ENCODE measurements at regions not wholly inside any gene's neighbourhood (a gene's known extent, or its start where the extent isn't known, plus 50 kb on each side); places are given as distances from the start of the nearest gene placed in this dataset.

DNA sequence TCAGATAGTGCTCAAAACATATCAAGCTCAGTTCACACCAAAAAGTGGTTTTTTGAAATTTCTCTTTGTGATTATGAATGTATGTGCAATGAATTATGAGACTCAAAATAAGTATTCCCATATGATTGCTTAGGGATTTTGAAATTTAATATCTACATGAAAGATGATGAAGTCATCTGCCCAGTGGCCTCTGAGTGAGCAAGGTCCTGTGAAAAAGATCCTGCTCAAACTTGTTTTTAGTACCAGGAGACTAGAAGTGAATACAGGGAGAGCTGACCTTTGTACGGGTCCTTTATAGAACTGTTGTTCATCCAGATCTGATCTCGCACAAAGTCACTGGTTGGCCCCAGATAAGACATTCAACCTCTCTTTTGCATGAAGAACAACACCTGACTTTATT lies 151.9 kb upstream of the MAF start:
- H3K4me3 Mint-ChIP-seq, result no peak overlapping the region
- peaks cover 13% of the 10 kb centered on the region for H3K9me3 Mint-ChIP-seq
- peaks cover 31% of the 10 kb centered on the region for H3K4me1 Mint-ChIP-seq (ENCODE audit: low read depth)
- no peak for DNase-seq (ENCODE audit: low spot score)
- peaks cover 4% of the 10 kb centered on the region for H3K27me3 Mint-ChIP-seq (ENCODE audit: insufficient read depth)
- H3K36me3 Mint-ChIP-seq (ENCODE audit: low read depth), result peaks cover 4% of the 10 kb centered on the region
- no peak overlapping the region for H3K27ac Mint-ChIP-seq
- intact Hi-C loops (cut with micrococcal nuclease), result no loop called here

DNA sequence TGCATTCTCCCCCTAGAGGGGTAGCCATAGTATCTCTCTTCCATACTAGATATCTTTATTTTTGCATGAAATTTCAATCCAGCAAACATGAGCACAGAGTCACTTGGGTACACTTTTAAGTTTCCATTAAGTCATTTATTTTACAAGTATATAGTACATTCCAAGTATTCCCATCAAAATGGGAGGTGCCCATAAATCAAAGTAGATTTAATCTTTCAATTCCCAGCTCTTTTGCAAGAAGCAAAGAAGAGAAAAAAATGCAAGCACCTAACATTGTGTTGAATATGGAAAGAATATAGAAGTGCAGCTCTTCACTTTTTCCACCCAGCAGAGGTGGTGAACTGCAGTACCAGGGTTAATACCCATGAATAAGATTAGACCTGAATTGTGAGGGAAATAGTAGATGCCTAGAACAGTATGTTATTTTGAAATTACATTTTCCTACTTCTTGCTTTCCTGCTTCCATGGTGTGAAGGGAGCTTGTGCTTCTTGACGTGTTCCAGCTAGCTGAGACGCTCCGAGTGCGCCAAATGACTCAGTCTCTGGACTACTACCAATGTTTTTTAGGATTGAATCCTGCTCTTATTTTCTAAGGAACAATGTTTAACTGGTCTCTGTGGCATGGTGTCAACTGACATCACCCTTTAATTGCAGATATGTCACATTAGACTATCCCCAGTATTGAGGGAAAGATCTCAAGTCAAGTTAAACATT lies 151.1 kb upstream of the MAF start:
- H3K4me1 Mint-ChIP-seq (ENCODE audit: low read depth), result peaks cover 24% of the 10 kb centered on the region
- H3K27me3 Mint-ChIP-seq (ENCODE audit: insufficient read depth), result peaks cover 6% of the 10 kb centered on the region
- DNase-seq (ENCODE audit: low spot score), result no peak
- no peak overlapping the region for H3K4me3 Mint-ChIP-seq
- intact Hi-C loops (cut with micrococcal nuclease), result no loop called here
- H3K36me3 Mint-ChIP-seq (ENCODE audit: low read depth), result peaks cover 3% of the 10 kb centered on the region
- H3K27ac Mint-ChIP-seq, result no peak overlapping the region
- peaks cover 7% of the 10 kb centered on the region for H3K9me3 Mint-ChIP-seq

DNA sequence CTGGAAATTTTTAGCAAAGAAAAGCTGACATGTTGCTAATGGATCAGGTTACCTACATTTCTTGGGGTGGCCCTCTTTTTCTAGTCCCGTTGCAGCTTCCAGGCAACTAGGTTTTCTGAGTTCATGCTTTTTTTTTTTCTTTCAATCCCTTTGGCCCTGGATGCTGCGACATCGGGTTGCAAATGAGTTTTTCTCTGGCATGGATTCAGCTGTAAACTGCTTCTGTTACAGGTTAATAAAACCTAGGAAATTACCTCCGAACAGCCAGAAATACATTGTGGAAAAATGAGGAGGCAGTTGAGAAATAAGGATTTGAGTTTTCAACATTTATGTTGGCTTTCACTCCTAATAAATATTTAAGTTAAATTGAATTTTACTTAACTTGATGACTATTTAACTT lies 149.8 kb upstream of the MAF start:
- DNase-seq (ENCODE audit: low spot score), result no peak
- Mint-ChIP-seq H3K4me1 (ENCODE audit: low read depth) (peaks cover 17% of the 10 kb centered on the region), H3K4me3 (no peak overlapping the region), H3K27ac (no peak overlapping the region), H3K36me3 (ENCODE audit: low read depth) (peaks cover 3% of the 10 kb centered on the region), H3K27me3 (ENCODE audit: insufficient read depth) (peaks cover 4% of the 10 kb centered on the region), H3K9me3 (peaks cover 7% of the 10 kb centered on the region)
- intact Hi-C loops (cut with micrococcal nuclease), result no loop called here

DNA sequence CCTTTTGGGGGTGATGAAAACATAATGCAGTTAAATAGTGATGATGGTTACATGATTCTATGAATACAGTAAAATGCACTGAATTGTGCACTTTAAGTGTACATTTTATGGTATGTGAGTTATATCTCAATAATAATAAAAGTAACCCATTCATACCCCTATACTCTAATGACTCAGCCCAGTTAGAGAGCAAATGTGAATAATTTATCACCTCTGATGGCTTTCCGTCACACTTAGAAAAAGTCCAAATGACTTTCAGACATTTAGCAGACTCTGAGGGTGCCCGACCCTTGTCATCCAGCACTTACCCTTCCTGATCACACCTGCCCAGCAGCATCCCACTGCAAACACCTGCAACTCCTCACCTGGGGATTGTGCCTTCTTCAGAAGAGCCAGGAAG lies 148.1 kb upstream of the MAF start:
- Mint-ChIP-seq H3K9me3 (peaks cover 7% of the 10 kb centered on the region), H3K4me3 (no peak overlapping the region), H3K27me3 (ENCODE audit: insufficient read depth) (peaks cover 4% of the 10 kb centered on the region), H3K36me3 (ENCODE audit: low read depth) (peaks cover 3% of the 10 kb centered on the region), H3K27ac (no peak overlapping the region), H3K4me1 (ENCODE audit: low read depth) (peaks cover under 1% of the 10 kb centered on the region)
- no peak for DNase-seq (ENCODE audit: low spot score)
- intact Hi-C loops (cut with micrococcal nuclease), result no loop called here

DNA sequence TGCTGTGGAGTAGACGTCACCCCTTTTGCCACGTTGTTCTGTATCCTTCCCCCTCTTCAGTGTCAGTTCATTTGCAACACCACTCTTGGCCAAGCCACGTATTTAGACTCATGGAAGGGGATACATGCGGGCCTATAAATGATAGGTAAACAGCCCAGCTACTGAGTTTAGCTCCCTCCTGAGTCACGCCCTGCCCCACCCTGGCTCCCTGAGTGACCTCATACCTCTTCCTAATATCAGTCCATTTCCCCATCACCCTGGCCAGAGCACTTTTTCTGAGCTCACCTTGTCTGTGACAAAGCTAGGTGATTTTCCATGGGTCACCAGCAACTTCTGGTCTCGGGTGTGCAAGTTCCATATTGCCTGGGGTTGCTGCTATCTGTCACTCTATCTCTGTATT lies 147.2 kb upstream of the MAF start:
- H3K4me3 Mint-ChIP-seq, result no peak overlapping the region
- peaks cover 3% of the 10 kb centered on the region for H3K36me3 Mint-ChIP-seq (ENCODE audit: low read depth)
- no peak for DNase-seq (ENCODE audit: low spot score)
- H3K27ac Mint-ChIP-seq, result no peak overlapping the region
- no peaks in the 10 kb centered on the region for H3K4me1 Mint-ChIP-seq (ENCODE audit: low read depth)
- intact Hi-C loops (cut with micrococcal nuclease), result no loop called here
- H3K27me3 Mint-ChIP-seq (ENCODE audit: insufficient read depth), result peaks cover 4% of the 10 kb centered on the region
- H3K9me3 Mint-ChIP-seq, result peaks cover 7% of the 10 kb centered on the region

- Mint-ChIP-seq H3K27ac (no peak overlapping the region), H3K4me3 (no peak overlapping the region), H3K4me1 (ENCODE audit: low read depth) (no peaks in the 10 kb centered on the region), H3K27me3 (ENCODE audit: insufficient read depth) (no peaks in the 10 kb centered on the region), H3K36me3 (ENCODE audit: low read depth) (no peaks in the 10 kb centered on the region), H3K9me3 (peaks cover 3% of the 10 kb centered on the region)
- intact Hi-C loops (cut with micrococcal nuclease), result no loop called here
- no peak for DNase-seq (ENCODE audit: low spot score)
Observed at GRCh38 chr16:79740252-79740651, 139.7 kb upstream of the MAF start.

- Mint-ChIP-seq H3K9me3 (peaks cover 15% of the 10 kb centered on the region), H3K4me1 (ENCODE audit: low read depth) (no peaks in the 10 kb centered on the region), H3K27ac (no peak overlapping the region), H3K36me3 (ENCODE audit: low read depth) (no peaks in the 10 kb centered on the region), H3K27me3 (ENCODE audit: insufficient read depth) (peaks cover 6% of the 10 kb centered on the region), H3K4me3 (no peak overlapping the region)
- intact Hi-C loops (cut with micrococcal nuclease), result no loop called here
- DNase-seq (ENCODE audit: low spot score), result no peak
Observed at GRCh38 chr16:79735271-79735670, 134.7 kb upstream of the MAF start.

DNA sequence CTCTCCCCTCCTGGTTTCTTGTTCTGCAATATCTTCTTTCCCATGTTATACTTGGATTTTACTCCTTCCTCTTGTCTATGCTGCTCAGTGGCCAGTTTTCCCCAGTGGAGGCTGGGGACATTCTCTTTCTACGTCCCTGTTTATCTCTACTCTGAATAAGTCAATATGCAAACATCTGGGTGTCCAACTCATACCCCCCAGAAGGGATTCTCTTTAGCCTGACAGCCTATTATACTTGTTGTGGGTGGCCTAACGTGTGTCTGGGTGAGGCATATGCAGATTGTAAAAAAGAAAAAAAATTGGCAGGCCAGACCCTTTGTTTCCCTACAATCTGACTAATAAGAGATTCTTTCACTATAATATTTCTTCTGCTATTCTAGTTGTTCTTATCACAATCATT lies 134.2 kb upstream of the MAF start:
- DNase-seq (ENCODE audit: low spot score), result no peak
- H3K4me1 Mint-ChIP-seq (ENCODE audit: low read depth), result no peaks in the 10 kb centered on the region
- no peak overlapping the region for H3K27ac Mint-ChIP-seq
- H3K27me3 Mint-ChIP-seq (ENCODE audit: insufficient read depth), result peaks cover 6% of the 10 kb centered on the region
- H3K9me3 Mint-ChIP-seq, result peaks cover 15% of the 10 kb centered on the region
- intact Hi-C loops (cut with micrococcal nuclease), result no loop called here
- no peak overlapping the region for H3K4me3 Mint-ChIP-seq
- H3K36me3 Mint-ChIP-seq (ENCODE audit: low read depth), result no peaks in the 10 kb centered on the region

DNA sequence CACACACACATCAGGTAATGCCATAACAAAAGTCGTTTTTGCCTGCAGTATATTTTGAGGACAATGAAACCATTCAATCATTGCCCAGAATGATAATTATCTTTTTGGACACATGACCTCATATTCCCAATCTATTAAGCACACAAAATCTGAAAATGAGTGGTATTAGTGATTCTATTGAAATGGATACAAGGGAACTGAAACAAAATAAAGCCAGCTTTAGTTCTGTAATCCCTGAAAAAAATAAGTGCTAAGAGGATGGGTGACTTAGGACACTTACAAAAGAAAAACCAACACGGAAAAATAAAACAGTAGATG lies 128.3 kb upstream of the MAF start:
- DNase-seq (ENCODE audit: low spot score), result no peak
- Mint-ChIP-seq H3K27me3 (ENCODE audit: insufficient read depth) (peaks cover 1% of the 10 kb centered on the region), H3K36me3 (ENCODE audit: low read depth) (peaks cover 1% of the 10 kb centered on the region), H3K9me3 (peaks cover 15% of the 10 kb centered on the region), H3K4me1 (ENCODE audit: low read depth) (no peaks in the 10 kb centered on the region), H3K4me3 (no peak overlapping the region), H3K27ac (no peak overlapping the region)
- intact Hi-C loops (cut with micrococcal nuclease), result no loop called here

GRCh38 chr16:79728048-79728922 lies 127.7 kb upstream of the MAF start:
- Mint-ChIP-seq H3K4me3 (no peak overlapping the region), H3K36me3 (ENCODE audit: low read depth) (peaks cover 3% of the 10 kb centered on the region), H3K9me3 (peaks cover 18% of the 10 kb centered on the region), H3K27ac (no peak overlapping the region), H3K27me3 (ENCODE audit: insufficient read depth) (no peaks in the 10 kb centered on the region), H3K4me1 (ENCODE audit: low read depth) (no peaks in the 10 kb centered on the region)
- intact Hi-C loops (cut with micrococcal nuclease), result no loop called here
- DNase-seq (ENCODE audit: low spot score), result no peak

GRCh38 chr16:79726902-79727301 lies 126.4 kb upstream of the MAF start:
- intact Hi-C loops (cut with micrococcal nuclease), result no loop called here
- H3K9me3 Mint-ChIP-seq, result peaks cover 28% of the 10 kb centered on the region
- DNase-seq (ENCODE audit: low spot score), result no peak
- no peaks in the 10 kb centered on the region for H3K4me1 Mint-ChIP-seq (ENCODE audit: low read depth)
- no peak overlapping the region for H3K4me3 Mint-ChIP-seq
- no peaks in the 10 kb centered on the region for H3K27me3 Mint-ChIP-seq (ENCODE audit: insufficient read depth)
- peaks cover 4% of the 10 kb centered on the region for H3K36me3 Mint-ChIP-seq (ENCODE audit: low read depth)
- no peak overlapping the region for H3K27ac Mint-ChIP-seq

DNA sequence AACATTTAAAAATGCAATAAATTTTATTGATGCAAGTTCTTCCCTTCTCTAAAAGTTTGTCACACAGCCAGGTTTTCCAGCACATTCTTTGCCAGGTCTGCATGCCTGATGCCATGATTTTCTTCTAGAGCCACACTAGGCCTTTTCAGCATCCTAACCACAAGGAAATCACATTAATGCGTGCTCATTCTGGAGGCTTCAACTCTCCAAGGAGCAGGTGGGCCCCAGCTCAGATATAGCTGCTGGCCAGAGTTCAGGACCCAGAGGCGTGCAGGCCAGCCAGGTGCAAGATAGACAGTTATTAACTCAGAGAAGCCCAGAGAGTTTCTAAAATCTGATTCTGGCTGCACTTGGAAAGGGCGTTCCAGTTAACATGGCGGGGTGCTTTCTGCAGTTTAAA lies 124.5 kb upstream of the MAF start:
- Mint-ChIP-seq H3K4me1 (ENCODE audit: low read depth) (no peaks in the 10 kb centered on the region), H3K27ac (no peak overlapping the region), H3K27me3 (ENCODE audit: insufficient read depth) (peaks cover 4% of the 10 kb centered on the region), H3K4me3 (no peak overlapping the region), H3K36me3 (ENCODE audit: low read depth) (peaks cover 4% of the 10 kb centered on the region), H3K9me3 (peaks cover 21% of the 10 kb centered on the region)
- intact Hi-C loops (cut with micrococcal nuclease), result no loop called here
- no peak for DNase-seq (ENCODE audit: low spot score)

- H3K36me3 Mint-ChIP-seq (ENCODE audit: low read depth), result peaks cover 4% of the 10 kb centered on the region
- H3K9me3 Mint-ChIP-seq, result peaks cover 21% of the 10 kb centered on the region
- no peaks in the 10 kb centered on the region for H3K4me1 Mint-ChIP-seq (ENCODE audit: low read depth)
- H3K4me3 Mint-ChIP-seq, result no peak overlapping the region
- intact Hi-C loops (cut with micrococcal nuclease), result no loop called here
- DNase-seq (ENCODE audit: low spot score), result no peak
- H3K27me3 Mint-ChIP-seq (ENCODE audit: insufficient read depth), result peaks cover 4% of the 10 kb centered on the region
- H3K27ac Mint-ChIP-seq, result no peak overlapping the region
Observed at GRCh38 chr16:79723583-79724168, 123.1 kb upstream of the MAF start.
